Muscle layer of duodenum (tissue), 2 donors: ENCODE measurements at regions not wholly inside any gene's neighbourhood (a gene's known extent, or its start where the extent isn't known, plus 50 kb on each side); places are given as distances from the start of the nearest gene placed in this dataset.

ENCODE experiments used
- H3K27ac ChIP-seq: one replicate; pipeline ENCODE4 v1.7.0; 2013; ENCODE audit warnings: mild to moderate bottlenecking, low read length
- H3K27me3 ChIP-seq: one replicate; pipeline ENCODE4 v1.7.0; 2013; ENCODE audit warnings: low read depth, mild to moderate bottlenecking, control low read depth, low read length
- H3K36me3 ChIP-seq, 2 donors: one replicate each; pipeline ENCODE4 v1.7.0; 2013; ENCODE audit warnings: low read length in 2 of 2, control low read depth in 1 of 2, mild to moderate bottlenecking in 1 of 2; ENCODE audit not compliant: insufficient read depth in 2 of 2, control insufficient read depth in 1 of 2
- H3K4me1 ChIP-seq, 2 donors: one replicate each; pipeline ENCODE4 v1.7.0; 2013; ENCODE audit warnings: low read length in 2 of 2, mild to moderate bottlenecking in 2 of 2, control low read depth in 1 of 2, moderate library complexity in 1 of 2; ENCODE audit not compliant: insufficient read depth in 2 of 2, control insufficient read depth in 1 of 2
- H3K4me3 ChIP-seq, 2 donors: one replicate each; pipeline ENCODE4 v1.7.0; 2013; ENCODE audit warnings: low read length in 2 of 2, low read depth in 1 of 2, mild to moderate bottlenecking in 1 of 2
- H3K9me3 ChIP-seq, 2 donors: one replicate each; pipeline ENCODE4 v1.7.0; 2013; ENCODE audit warnings: low read length in 2 of 2, control low read depth in 1 of 2, mild to moderate bottlenecking in 1 of 2; ENCODE audit not compliant: control insufficient read depth in 1 of 2
- donor health status: healthy.

- Histone ChIP-seq H3K36me3 (no peaks in the 10 kb centered on the region), H3K27me3 (no peaks in the 10 kb centered on the region), H3K4me1 (peaks cover 0 to 9% of the 10 kb centered on the region in 2 donors), H3K4me3 (no peak overlapping the region), H3K27ac (no peak overlapping the region), H3K9me3 (peaks cover 0 to 6% of the 10 kb centered on the region in 2 donors)
These were observed 114.1 kb upstream of the CD180 start for GRCh38 chr5:67310740-67311139.

DNA sequence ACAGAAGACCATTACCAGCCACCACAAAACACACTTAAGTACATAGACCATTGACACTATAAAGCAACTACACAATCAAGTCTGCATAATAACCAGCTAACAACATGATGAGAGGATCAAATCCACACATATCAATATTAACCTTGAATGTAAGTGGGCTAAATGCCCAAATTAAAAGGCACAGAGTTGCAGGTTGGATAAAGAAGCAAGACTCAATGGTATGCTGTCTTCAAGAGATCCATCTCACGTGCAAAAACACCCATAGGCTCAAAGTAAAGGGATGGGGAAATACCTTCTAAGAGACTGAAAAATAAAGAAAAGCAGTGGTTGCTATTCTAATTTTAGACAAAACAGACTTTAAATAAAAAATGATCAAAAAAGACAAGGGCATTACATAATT is 113.6 kb upstream of the CD180 start:
- H3K27me3 ChIP-seq, result no peaks in the 10 kb centered on the region
- H3K4me3 ChIP-seq, result no peak overlapping the region
- H3K36me3 ChIP-seq, result no peaks in the 10 kb centered on the region
- no peak overlapping the region for H3K27ac ChIP-seq
- peaks cover 0 to 6% of the 10 kb centered on the region in 2 donors for H3K9me3 ChIP-seq
- H3K4me1 ChIP-seq, result peaks cover 0 to 9% of the 10 kb centered on the region in 2 donors

- no peak overlapping the region for H3K27ac ChIP-seq
- no peaks in the 10 kb centered on the region for H3K27me3 ChIP-seq
- H3K9me3 ChIP-seq, result peaks cover 0 to 5% of the 10 kb centered on the region in 2 donors
- H3K4me3 ChIP-seq, result no peak overlapping the region
- no peaks in the 10 kb centered on the region for H3K36me3 ChIP-seq
- H3K4me1 ChIP-seq, result peaks cover 0 to 9% of the 10 kb centered on the region in 2 donors
These were observed 112.5 kb upstream of the CD180 start for GRCh38 chr5:67308988-67309688.

DNA sequence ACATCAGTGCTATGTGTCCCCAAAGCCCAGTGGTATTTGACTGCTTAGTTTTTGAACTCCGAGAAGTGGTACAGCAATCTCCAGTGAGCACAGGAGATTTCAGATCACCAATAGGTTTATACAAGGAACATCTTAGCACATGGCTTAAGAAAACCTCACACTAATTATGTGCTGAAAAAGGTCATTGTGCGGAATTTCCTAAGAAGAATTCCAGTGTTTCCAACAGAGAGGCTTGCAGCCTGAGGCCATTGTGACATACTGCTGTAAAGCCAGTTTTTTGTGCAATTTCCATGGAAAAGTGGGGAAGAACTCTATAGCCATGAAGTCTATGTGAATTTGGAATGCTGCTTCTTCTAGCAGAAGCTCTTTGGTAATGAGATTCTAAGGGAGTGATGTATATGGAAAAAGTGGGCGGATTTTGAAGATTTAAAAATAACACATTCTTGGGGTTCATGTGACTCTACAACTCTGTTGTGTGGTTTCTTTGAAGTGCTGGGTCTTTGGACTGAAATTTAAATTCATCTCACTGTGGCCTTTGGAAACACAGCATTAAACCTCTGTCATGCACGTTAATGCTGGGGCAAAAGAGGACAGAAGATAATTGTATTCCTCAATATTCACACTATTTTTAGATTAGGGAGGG is 110.5 kb upstream of the CD180 start:
- Histone ChIP-seq H3K9me3 (no peaks in the 10 kb centered on the region), H3K36me3 (no peaks in the 10 kb centered on the region), H3K27ac (no peak overlapping the region), H3K4me1 (peaks cover 0 to 9% of the 10 kb centered on the region in 2 donors), H3K4me3 (no peak overlapping the region), H3K27me3 (no peaks in the 10 kb centered on the region)

GRCh38 chr5:67305913-67306710 is 109.5 kb upstream of the CD180 start:
- Histone ChIP-seq H3K36me3 (no peaks in the 10 kb centered on the region), H3K4me3 (no peak overlapping the region), H3K9me3 (no peaks in the 10 kb centered on the region), H3K27me3 (no peaks in the 10 kb centered on the region), H3K27ac (peak overlapping the region; percentile 21), H3K4me1 (peaks cover 0 to 9% of the 10 kb centered on the region in 2 donors)

DNA sequence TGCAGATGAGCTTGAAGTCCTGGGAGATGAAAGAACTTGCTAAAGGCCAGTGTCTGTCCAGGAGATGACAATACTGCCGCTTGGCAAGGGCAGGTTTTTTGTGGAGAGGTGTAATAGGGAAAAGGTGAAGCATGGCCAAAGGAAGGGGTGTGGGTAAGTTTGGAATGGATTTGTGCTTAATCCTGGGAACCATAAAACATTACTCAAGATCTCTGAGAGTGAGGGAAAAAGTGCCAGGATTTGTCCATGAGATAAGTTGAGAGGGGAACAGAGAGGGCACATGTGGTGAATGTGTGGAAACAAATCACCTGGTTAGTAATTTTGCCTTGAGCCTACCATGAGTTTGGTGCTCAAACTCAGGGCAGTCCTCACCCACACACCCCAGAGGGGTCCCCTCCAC is 108.8 kb upstream of the CD180 start:
- H3K9me3 ChIP-seq, result no peaks in the 10 kb centered on the region
- H3K27ac ChIP-seq, result peak overlapping the region; percentile 21
- peaks cover 0 to 10% of the 10 kb centered on the region in 2 donors for H3K4me1 ChIP-seq
- no peak overlapping the region for H3K4me3 ChIP-seq
- H3K36me3 ChIP-seq, result no peaks in the 10 kb centered on the region
- no peaks in the 10 kb centered on the region for H3K27me3 ChIP-seq

- Histone ChIP-seq H3K4me1 (peaks cover 0 to 14% of the 10 kb centered on the region in 2 donors), H3K27ac (no peak overlapping the region), H3K36me3 (no peaks in the 10 kb centered on the region), H3K9me3 (no peaks in the 10 kb centered on the region), H3K27me3 (no peaks in the 10 kb centered on the region), H3K4me3 (no peak overlapping the region)
These were observed 106.8 kb upstream of the CD180 start for GRCh38 chr5:67303356-67303755.

DNA sequence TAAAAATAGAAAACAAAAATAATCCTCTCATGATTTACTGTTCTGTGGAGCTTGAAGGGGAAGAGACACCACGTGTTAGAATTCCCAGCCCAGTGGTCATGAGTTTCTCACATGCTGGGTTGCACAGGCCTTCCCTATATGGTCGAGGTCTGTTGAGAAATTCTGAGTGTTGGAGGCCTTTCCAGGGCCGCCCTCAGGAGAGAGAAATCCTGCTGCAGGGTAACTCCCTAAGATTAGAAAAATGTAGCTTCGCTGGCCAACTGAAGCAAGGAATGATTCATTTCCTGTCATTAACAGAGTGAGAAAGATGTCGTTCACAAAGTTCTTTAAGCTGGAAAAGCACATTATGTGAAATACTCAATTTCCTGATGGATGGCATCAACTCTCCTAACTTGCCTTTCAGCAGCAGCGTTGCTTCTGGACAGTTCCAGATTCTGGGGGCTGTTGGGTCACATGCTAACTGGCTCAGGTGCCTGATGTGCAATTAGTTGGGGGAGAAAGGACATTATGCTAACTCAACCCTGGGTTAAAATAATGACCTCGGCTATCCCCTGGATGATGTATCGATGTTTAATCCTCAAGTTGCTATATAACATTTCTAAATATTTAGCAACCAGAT is 104.8 kb upstream of the CD180 start:
- no peak overlapping the region for H3K4me3 ChIP-seq
- no peaks in the 10 kb centered on the region for H3K9me3 ChIP-seq
- no peaks in the 10 kb centered on the region for H3K36me3 ChIP-seq
- peak overlapping the region; percentile 73 for H3K27ac ChIP-seq
- H3K4me1 ChIP-seq, result peaks cover 0 to 6% of the 10 kb centered on the region in 2 donors
- no peaks in the 10 kb centered on the region for H3K27me3 ChIP-seq

DNA sequence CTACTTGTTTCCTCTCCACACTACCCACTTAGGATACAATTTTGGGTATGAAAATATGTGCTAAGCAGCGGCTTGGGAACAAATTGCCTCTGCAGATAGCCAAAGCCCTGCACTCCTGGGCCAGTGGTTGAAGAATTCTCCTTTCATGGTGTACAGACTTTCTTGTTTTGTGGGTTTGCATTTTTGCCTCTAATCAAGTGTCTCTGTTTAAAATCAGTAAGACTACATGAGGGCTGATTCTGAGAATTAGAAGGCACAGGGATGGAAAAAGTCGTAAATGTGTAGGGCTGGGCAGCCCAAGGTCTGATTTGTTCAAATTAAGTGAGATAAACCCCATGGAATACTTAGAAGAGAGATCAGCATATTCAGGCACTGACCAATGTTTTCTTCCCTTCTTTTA is 103.7 kb upstream of the CD180 start:
- H3K27me3 ChIP-seq, result no peaks in the 10 kb centered on the region
- H3K4me1 ChIP-seq, result peaks cover 0 to 5% of the 10 kb centered on the region in 2 donors
- peak overlapping the region; percentile 73 for H3K27ac ChIP-seq

DNA sequence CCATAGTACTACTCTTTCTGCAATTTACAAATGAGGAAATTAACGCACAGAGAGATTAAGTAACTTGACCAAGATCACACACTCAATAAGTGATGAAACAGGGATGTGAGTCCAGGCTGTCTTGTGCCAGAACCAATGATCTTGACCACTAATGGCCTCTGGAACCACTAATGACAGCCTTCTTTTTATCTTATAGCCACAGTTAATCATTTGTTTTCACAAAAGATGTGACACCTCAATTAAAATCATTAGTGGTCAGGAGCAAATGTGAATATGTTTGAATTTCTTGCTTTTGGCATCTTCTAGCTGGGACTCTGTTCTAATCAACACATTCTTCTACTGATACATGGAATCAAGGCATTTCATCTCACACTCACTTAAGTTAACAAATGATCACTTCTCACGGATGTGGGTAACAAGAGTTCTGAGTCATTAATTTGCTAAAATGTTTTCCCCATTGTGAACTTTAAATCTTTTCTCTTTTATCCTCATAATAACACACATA is 102.7 kb upstream of the CD180 start:
- no peaks in the 10 kb centered on the region for H3K27me3 ChIP-seq
- no peaks in the 10 kb centered on the region for H3K36me3 ChIP-seq
- no peaks in the 10 kb centered on the region for H3K9me3 ChIP-seq
- H3K4me3 ChIP-seq, result no peak overlapping the region
- peaks cover 0 to 5% of the 10 kb centered on the region in 2 donors for H3K4me1 ChIP-seq
- no peak overlapping the region for H3K27ac ChIP-seq

More for the DNA sequence above, 103.7 kb upstream of the CD180 start:
- Histone ChIP-seq H3K9me3 (no peaks in the 10 kb centered on the region), H3K4me3 (no peak overlapping the region), H3K36me3 (no peaks in the 10 kb centered on the region)
